Activated CD4-positive, alpha-beta T cell treated with anti-CD3 and anti-CD28 coated beads for 36 hours (primary cell): ENCODE measurements at regions not wholly inside any gene's neighbourhood (a gene's known extent, or its start where the extent isn't known, plus 50 kb on each side); places are given as distances from the start of the nearest gene placed in this dataset.

ENCODE experiments used
- ATAC-seq: fragments of 200-7000 bp; cut with Tn5 transposase; one replicate; pipeline ENCODE4 v1.10.0; 2021; ENCODE audit warnings: mild to moderate bottlenecking, moderate library complexity
- CTCF ChIA-PET: fragments of 350-600 bp; sonication (Branson Sonifier 250); formaldehyde crosslinking; loops from one replicate; lab custom pipeline; 2021; ENCODE audit warnings: antibody characterized with exemption; lab: Charles Lee
- POLR2A ChIA-PET: fragments of 350-600 bp; sonication (Branson Sonifier 250); formaldehyde crosslinking; loops from one replicate; lab custom pipeline; 2021; ENCODE audit warnings: antibody characterized with exemption, inconsistent platforms; lab: Charles Lee
- DNase-seq: peaks from one replicate; pipeline ENCODE4 v3.0.0-alpha.2; 2020
- H3K27ac Mint-ChIP-seq: one replicate; pipeline ENCODE4 v1.8.0; 2021; ENCODE audit warnings: mixed read lengths
- H3K27me3 Mint-ChIP-seq: one replicate; pipeline ENCODE4 v1.8.0; 2021; ENCODE audit warnings: mixed read lengths
- H3K36me3 Mint-ChIP-seq: one replicate; pipeline ENCODE4 v1.8.0; 2021; ENCODE audit warnings: low read depth, mixed read lengths
- H3K4me1 Mint-ChIP-seq: one replicate; pipeline ENCODE4 v1.8.0; 2021; ENCODE audit warnings: mixed read lengths
- H3K4me3 Mint-ChIP-seq: one replicate; pipeline ENCODE4 v1.8.0; 2021; ENCODE audit warnings: mild to moderate bottlenecking, moderate library complexity, mixed read lengths
- H3K9me3 Mint-ChIP-seq: one replicate; pipeline ENCODE4 v1.8.0; 2021; ENCODE audit warnings: low read depth, mixed read lengths
- intact Hi-C, 2 experiments: fragments of 100-400 bp; cut with DNase I in 1 of 2; cut with micrococcal nuclease in 1 of 2; formaldehyde crosslinking; loops; one replicate each; pipeline versions ENCODE4 v1.14.2 to v1.15.1; 2022 to 2024; cut with DNase I, micrococcal nuclease

- no peaks in the 10 kb centered on the region for H3K27me3 Mint-ChIP-seq
- H3K27ac Mint-ChIP-seq, result no peak overlapping the region
- peaks cover 13% of the 10 kb centered on the region for H3K4me1 Mint-ChIP-seq
- no peaks in the 10 kb centered on the region for H3K9me3 Mint-ChIP-seq
- POLR2A ChIA-PET, result interaction anchor here (0.6 kb wide), 1 partner anchor 1455 kb away, joined by 3 read pairs; no protein-coding TSS in a partner anchor
- H3K4me3 Mint-ChIP-seq, result no peak overlapping the region
- CTCF ChIA-PET, result no interaction called here
- no peaks in the 10 kb centered on the region for H3K36me3 Mint-ChIP-seq
- ATAC-seq, result peak; percentile 58
- intact Hi-C loops, result loop anchor here (1.0 kb wide), 1 partner anchor 252 kb away; no protein-coding TSS in a partner anchor
- peak; percentile 14 for DNase-seq
Measured at GRCh38 chr1:116232989-116233514, 121.9 kb downstream of the MAB21L3 start.

GRCh38 chr1:116234429-116234828 is 123.2 kb downstream of the MAB21L3 start:
- no peak overlapping the region for H3K27ac Mint-ChIP-seq
- H3K27me3 Mint-ChIP-seq, result no peaks in the 10 kb centered on the region
- DNase-seq (no peak), ATAC-seq (no peak)
- H3K9me3 Mint-ChIP-seq, result no peaks in the 10 kb centered on the region
- peaks cover 13% of the 10 kb centered on the region for H3K4me1 Mint-ChIP-seq
- intact Hi-C loops, result no loop called here
- no peaks in the 10 kb centered on the region for H3K36me3 Mint-ChIP-seq
- H3K4me3 Mint-ChIP-seq, result no peak overlapping the region
- CTCF ChIA-PET, result no interaction called here
- POLR2A ChIA-PET, result no interaction called here

- intact Hi-C loops, result no loop called here
- ChIA-PET POLR2A (no interaction called here), CTCF (interaction anchor here (1.0 to 1.5 kb wide), 3 partner anchors 15 to 101 kb away, joined by 3 read pairs; no protein-coding TSS in a partner anchor)
- Mint-ChIP-seq H3K9me3 (no peaks in the 10 kb centered on the region), H3K4me1 (peaks cover 12% of the 10 kb centered on the region), H3K27me3 (no peaks in the 10 kb centered on the region), H3K27ac (no peak overlapping the region), H3K4me3 (no peak overlapping the region), H3K36me3 (no peaks in the 10 kb centered on the region)
- DNase-seq, result no peak
- ATAC-seq, result no peak
Measured at GRCh38 chr1:116239916-116240315, 128.7 kb downstream of the MAB21L3 start.

- Mint-ChIP-seq H3K4me1 (peaks cover 12% of the 10 kb centered on the region), H3K4me3 (no peak overlapping the region), H3K36me3 (no peaks in the 10 kb centered on the region), H3K27me3 (no peaks in the 10 kb centered on the region), H3K9me3 (no peaks in the 10 kb centered on the region), H3K27ac (no peak overlapping the region)
- ATAC-seq (no peak), DNase-seq (no peak)
- ChIA-PET POLR2A (interaction anchor here (0.6 kb wide), 1 partner anchor 48 kb away, joined by 3 read pairs; no protein-coding TSS in a partner anchor), CTCF (interaction anchor here (1.0 kb wide), 2 partner anchors 12 to 243 kb away, joined by 3 read pairs; no protein-coding TSS in a partner anchor)
- intact Hi-C loops, result no loop called here
Measured at GRCh38 chr1:116242741-116243140, 130.3 kb upstream of the ATP1A1 start.

GRCh38 chr1:116243333-116244054 is 129.6 kb upstream of the ATP1A1 start:
- POLR2A ChIA-PET, result no interaction called here
- no peak for ATAC-seq
- DNase-seq, result no peak
- Mint-ChIP-seq H3K9me3 (no peaks in the 10 kb centered on the region), H3K36me3 (no peaks in the 10 kb centered on the region), H3K4me3 (no peak overlapping the region), H3K27me3 (no peaks in the 10 kb centered on the region), H3K27ac (no peak overlapping the region), H3K4me1 (peaks cover 12% of the 10 kb centered on the region)
- CTCF ChIA-PET, result interaction anchor here (0.6 to 1.0 kb wide), 3 partner anchors 12 to 582 kb away, joined by 3 to 4 read pairs (median 3); no protein-coding TSS in a partner anchor
- intact Hi-C loops, result no loop called here

GRCh38 chr1:116246174-116246573 is 126.9 kb upstream of the ATP1A1 start:
- ATAC-seq, result no peak
- H3K4me1 Mint-ChIP-seq, result peaks cover 12% of the 10 kb centered on the region
- no peaks in the 10 kb centered on the region for H3K9me3 Mint-ChIP-seq
- no peaks in the 10 kb centered on the region for H3K36me3 Mint-ChIP-seq
- H3K27me3 Mint-ChIP-seq, result no peaks in the 10 kb centered on the region
- no peak overlapping the region for H3K4me3 Mint-ChIP-seq
- intact Hi-C loops, result no loop called here
- CTCF ChIA-PET, result interaction anchor here (0.6 kb wide), 1 partner anchor 195 kb away, joined by 3 read pairs; no protein-coding TSS in a partner anchor
- no peak overlapping the region for H3K27ac Mint-ChIP-seq
- POLR2A ChIA-PET, result no interaction called here
- DNase-seq, result no peak

GRCh38 chr1:116252271-116252670 is 120.8 kb upstream of the ATP1A1 start:
- Mint-ChIP-seq H3K4me3 (no peak overlapping the region), H3K9me3 (no peaks in the 10 kb centered on the region), H3K36me3 (no peaks in the 10 kb centered on the region), H3K27ac (no peak overlapping the region), H3K4me1 (peaks cover 14% of the 10 kb centered on the region), H3K27me3 (no peaks in the 10 kb centered on the region)
- DNase-seq, result no peak
- ChIA-PET CTCF (interaction anchor here (0.7 to 0.8 kb wide), 2 partner anchors 165 to 668 kb away, joined by 3 read pairs; no protein-coding TSS in a partner anchor), POLR2A (no interaction called here)
- ATAC-seq, result no peak
- intact Hi-C loops, result no loop called here

GRCh38 chr1:116252785-116253184 is 120.3 kb upstream of the ATP1A1 start:
- Mint-ChIP-seq H3K4me1 (peaks cover 19% of the 10 kb centered on the region), H3K27ac (no peak overlapping the region), H3K4me3 (no peak overlapping the region), H3K36me3 (no peaks in the 10 kb centered on the region), H3K9me3 (no peaks in the 10 kb centered on the region), H3K27me3 (no peaks in the 10 kb centered on the region)
- ChIA-PET CTCF (interaction anchor here (0.7 to 0.8 kb wide), 2 partner anchors 164 to 667 kb away, joined by 3 read pairs; no protein-coding TSS in a partner anchor), POLR2A (no interaction called here)
- no peak for DNase-seq
- intact Hi-C loops, result no loop called here
- no peak for ATAC-seq

- no peaks in the 10 kb centered on the region for H3K27me3 Mint-ChIP-seq
- no peak for ATAC-seq
- intact Hi-C loops, result no loop called here
- CTCF ChIA-PET, result no interaction called here
- H3K4me1 Mint-ChIP-seq, result peaks cover 27% of the 10 kb centered on the region
- H3K27ac Mint-ChIP-seq, result no peak overlapping the region
- H3K9me3 Mint-ChIP-seq, result no peaks in the 10 kb centered on the region
- POLR2A ChIA-PET, result no interaction called here
- H3K36me3 Mint-ChIP-seq, result no peaks in the 10 kb centered on the region
- no peak overlapping the region for H3K4me3 Mint-ChIP-seq
- DNase-seq, result no peak
Measured at GRCh38 chr1:116253566-116254382, 119.3 kb upstream of the ATP1A1 start.

- POLR2A ChIA-PET, result interaction anchor here (0.6 kb wide), 1 partner anchor 1592 kb away, joined by 4 read pairs; no protein-coding TSS in a partner anchor
- H3K27ac Mint-ChIP-seq, result no peak overlapping the region
Measured at GRCh38 chr1:116254776-116255175, 118.3 kb upstream of the ATP1A1 start.

More at GRCh38 chr1:116254776-116255175, 118.3 kb upstream of the ATP1A1 start:
- H3K4me3 Mint-ChIP-seq, result no peak overlapping the region
- peaks cover 28% of the 10 kb centered on the region for H3K4me1 Mint-ChIP-seq
- CTCF ChIA-PET, result interaction anchor here (0.8 to 1.3 kb wide), 2 partner anchors 35 to 86 kb away, joined by 3 read pairs; no protein-coding TSS in a partner anchor
- no peaks in the 10 kb centered on the region for H3K27me3 Mint-ChIP-seq
- no peak for ATAC-seq
- intact Hi-C loops, result no loop called here
- H3K36me3 Mint-ChIP-seq, result no peaks in the 10 kb centered on the region
- H3K9me3 Mint-ChIP-seq, result no peaks in the 10 kb centered on the region
- DNase-seq, result no peak
